NCI-H2227 (cell line): ENCODE measurements at regions not wholly inside any gene's neighbourhood (a gene's known extent, or its start where the extent isn't known, plus 50 kb on each side); places are given as distances from the start of the nearest gene placed in this dataset.
"Not testable (repeated sequence)": the region's sequence is repeated elsewhere in the genome, so short reads cannot be mapped to it uniquely, and the experiment has no call there.

Experiments
- DNase-seq: peaks from one replicate; lab custom pipeline; 2025; ENCODE audit not compliant: unreplicated experiment; lab: John Stamatoyannopoulos, UW

DNA sequence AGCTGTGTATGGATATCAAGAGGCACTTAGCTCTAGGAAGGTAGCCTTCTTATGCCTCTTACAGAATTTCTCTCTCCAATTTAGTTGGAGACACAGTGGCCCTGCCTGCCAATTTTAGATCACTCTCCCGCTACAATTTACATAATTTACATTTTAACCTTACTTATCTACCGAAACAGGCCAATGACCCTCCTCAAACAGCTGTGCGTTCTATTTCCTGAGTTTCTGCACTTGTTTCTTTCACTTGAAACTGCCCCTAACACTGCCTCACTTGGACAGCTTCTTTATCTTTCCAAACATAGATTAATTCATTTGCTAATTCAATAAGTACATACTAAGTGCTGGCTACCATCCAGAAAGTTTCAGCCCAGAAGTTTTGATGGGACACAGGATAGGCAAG is 52.9 kb upstream of the HDDC2 start:
- DNase-seq = no peak

DNA sequence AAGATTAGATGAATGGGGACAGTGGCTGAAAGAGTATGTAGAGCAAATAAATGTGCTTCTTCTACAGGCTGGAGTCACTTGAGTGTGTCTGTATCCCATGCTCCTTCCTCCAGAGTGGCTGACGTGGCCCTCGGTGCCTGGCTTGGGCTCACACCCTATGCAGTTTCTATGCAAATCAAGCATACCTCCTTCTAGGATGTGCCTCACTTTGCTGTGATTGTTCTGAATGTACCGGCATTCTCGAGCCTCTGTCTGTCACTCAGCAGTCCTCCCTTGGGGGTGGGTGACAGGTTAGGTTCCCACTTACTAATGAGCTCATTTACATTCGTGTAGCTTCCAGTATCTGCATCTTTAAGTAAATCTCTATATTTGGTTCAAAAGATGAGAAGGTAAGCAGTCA is 55.1 kb upstream of the HDDC2 start:
- DNase-seq = no peak

DNA sequence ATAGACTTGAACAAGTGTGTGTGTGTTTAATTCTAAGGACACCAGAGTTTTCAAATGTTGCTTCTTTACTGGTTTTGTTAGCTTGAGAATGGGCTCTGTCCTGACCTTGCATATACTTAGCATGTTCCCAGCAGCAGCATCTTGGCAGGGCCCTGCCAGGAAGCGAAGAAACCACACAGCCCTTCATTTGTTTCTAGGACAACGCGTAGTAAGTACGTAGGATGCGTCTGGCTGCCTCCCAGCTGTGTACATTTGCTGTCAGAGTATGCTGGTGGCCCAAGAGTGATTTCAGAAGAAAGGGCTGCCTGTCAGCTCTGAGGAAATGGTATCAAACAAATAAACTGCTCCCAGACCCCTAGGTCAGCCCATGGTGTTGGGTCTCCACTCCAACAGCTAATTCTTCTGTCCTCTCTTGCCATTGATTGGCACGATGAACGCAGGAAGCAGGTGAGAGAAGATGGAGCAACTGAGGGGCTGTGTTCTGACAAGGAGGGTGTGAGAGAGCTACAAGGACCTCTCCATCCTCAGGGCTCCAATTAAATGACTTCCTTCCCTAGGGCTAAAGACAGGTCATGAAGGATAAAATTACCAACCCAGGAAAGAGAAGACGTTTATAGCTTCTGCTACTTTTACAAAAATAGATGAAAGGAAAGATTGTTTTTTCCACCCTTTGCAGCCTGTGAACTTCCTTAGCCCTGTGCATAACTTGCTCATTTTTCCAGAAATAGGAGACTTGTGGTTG is 55.9 kb upstream of the HDDC2 start:
- DNase-seq = peak; percentile 49

DNA sequence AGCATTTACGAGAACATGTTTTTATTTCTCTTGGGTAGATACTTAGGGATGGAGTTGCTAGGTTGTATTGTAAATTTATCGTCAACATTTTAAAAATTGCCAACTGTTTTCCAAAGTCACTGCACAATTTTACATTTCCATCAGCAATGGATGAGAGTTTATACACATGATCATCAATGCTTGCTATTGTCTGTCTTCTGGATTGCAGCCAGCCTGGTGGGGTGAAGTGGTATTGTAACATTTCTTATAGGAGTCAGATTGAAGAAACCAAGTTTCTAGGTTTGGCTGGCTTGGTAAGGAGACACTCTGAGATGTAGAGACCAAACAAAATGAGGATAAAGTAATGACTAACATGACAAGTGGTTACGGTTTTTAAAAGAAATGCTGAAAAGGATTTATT is 57.1 kb upstream of the HDDC2 start:
- no peak for DNase-seq

DNA sequence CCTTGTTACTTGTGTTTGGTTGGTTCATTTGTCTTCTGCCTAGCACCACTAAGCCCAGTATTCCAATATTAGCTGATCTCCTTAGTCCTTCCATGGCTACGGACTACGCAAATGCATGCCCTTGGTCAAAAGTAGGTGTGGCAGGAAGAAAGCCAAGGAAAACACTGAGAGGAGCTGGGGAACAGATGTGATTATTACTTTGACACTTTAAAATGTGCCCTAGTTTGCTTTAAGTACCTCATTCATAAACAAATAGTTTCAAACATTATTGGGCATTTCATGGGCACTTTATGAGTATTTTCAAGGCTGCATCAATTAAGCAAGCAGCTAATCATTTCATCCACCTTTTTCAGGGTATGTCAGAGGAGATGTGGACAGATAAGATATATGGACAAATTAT is 60.1 kb upstream of the HDDC2 start:
- no peak for DNase-seq

DNA sequence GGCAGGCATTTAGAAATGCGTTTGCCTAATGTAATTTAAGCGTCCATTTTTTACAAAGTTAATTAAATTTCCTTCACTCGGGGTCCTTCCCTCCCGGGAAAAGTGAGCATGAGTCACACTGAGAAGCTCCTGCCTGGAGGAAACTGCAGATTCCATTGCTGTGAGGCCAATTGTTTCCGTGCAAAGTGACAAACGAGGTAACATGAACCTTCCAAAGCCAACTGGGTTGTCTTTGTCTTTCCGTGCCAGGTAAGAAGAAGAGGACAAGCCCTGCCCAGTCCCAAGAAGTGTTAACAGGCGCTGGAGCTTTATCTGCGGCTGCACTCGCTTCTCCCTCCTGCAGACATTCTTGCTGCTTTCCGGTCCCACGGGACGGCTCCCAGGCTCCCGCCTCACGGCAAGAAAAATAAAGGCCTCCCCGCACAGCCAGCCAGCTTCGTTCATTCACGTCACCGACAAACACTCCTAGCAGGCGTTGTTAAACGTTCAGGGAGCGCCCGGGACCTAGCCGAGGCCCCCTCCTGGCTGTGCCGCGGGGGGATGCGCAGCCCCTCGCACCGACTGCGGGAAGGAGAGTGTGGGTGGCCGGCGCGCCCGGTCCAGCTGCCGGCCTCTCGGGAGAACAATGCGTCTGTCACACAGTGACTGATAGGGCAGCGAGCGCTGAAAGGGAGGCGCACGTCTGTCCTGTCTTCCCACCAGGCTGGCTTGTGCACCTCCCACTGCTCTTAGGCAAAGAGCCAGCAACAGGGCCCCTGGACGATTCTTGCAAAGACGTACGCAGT is 61.5 kb upstream of the HDDC2 start:
- peak; percentile 74 for DNase-seq

DNA sequence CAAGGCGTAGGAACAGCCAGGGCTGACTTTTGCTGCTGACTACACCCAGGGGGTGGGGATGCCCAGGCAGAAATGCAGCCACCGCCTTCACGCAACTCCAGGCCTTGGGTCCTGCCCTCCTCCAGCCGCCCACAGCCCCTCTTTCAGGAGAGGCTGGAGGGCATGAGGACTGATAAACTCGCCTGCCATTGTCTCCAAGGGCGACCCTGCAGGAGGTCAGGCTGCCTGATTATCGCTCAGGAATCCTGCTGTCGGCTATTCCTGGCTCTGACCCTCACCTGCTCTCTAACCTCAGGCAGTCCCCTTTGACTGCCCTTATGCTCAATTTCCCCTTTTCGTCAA is 62.0 kb upstream of the HDDC2 start:
- DNase-seq = no peak

DNA sequence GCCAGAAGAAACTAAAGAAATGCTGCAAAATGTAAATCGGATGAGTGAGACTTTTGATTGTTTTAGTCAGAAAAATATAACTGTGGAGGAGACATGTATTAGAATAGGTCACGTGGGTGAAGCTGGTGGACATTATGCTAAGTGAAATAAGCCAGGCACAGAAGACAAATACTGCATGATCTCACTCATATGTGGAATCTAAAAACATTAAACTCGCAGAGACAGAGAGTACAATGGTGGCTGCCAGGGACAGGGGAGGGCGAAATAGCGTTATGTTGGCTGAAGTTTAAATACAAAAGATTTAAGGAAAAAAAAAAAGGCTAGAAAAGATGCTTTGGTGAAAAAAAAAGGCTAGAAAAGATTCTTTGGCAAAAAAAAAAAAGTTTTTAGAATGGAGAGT is 63.5 kb upstream of the HDDC2 start:
- no peak for DNase-seq

DNA sequence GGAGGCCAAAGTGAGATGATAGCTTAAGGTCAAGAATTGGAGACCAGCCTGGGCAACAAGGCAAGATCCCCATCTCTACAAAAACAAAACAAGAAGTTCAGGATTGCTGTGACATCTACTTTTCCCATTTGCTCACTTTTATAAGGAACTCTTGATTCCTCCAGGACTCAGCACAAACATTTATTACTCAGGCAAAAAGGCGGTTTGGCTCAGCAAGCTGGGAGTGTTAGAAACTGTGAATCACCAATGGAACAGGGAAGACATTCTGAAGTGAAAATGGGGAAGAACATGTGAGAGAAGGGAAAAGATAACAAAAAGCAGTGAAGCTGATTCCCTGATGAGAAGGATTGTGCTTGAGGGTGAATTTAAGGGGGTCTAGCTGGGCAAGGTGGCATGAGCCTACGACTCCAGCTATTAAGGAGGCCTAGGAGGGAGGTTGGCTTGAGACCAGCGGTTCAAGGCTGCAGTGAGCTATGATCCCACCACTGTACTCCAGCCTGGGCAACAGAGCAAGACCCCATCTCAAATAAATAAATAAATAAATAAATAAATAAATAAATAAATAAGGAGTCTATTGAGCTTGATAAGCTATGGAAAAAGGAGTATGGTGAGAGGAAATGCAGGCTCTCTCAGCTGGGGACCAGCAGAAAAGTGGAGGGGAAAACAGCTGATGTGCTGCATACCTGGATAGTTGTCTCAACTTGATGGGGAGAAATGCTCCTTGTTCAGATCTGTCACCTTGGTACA is 65.4 kb upstream of the HDDC2 start:
- no peak for DNase-seq

DNA sequence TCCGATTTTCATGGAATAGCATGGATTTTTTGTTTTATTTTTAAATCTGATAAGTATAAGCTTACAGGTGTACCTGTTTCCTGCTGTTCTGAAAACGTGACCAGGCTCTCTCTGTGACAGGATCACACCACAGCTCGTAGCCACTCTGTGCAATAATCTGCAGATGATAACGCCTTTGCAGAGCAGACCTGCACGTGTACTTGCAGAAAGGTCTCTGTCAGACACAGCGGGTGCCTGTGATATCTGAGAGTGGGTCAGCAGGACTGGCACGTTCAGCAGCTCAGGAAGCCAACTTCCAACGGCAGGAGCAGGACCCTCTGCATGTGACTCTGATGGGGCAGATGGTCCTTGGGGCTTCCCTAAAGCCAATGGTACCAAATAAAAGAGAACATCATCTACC is 68.6 kb upstream of the HDDC2 start:
- no peak for DNase-seq

DNA sequence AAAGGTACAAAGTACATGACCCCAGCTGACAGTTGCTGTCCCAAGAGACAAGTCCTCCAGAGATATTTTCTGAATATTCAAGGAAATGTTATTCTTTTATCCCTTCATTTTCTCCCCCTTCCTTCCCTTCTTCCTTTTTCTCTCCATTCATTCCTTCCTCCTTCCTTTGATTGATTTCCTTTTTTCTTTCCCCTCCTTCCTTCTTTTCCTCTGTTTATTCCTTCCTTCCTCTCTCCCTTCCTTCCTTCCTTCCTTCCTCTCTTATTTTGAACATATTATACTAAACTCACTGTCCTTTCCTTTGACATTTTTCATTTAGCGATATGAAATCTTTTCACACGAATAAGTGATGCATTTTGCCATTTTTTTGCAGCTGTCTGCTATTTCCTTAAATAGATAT is 73.2 kb upstream of the HDDC2 start:
- no peak for DNase-seq

DNA sequence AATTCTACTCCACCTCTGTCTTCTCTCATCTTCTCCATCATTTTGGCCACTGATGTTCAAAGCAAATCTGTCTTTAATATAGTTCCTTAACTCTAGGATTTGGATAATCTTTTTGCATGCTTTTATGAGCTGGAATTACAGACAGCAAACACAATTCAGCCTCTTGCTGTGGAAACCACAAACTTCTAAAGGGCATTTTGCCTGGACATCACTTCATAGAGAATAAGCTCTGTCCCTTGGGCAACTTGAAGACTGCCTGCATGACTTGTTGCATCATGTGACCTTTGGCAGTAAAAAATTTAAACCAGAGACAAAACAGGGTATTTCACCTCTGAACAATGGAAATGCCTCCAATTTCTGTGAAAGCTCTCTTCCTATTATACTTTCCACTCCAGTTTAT is 74.1 kb upstream of the HDDC2 start:
- no peak for DNase-seq

DNA sequence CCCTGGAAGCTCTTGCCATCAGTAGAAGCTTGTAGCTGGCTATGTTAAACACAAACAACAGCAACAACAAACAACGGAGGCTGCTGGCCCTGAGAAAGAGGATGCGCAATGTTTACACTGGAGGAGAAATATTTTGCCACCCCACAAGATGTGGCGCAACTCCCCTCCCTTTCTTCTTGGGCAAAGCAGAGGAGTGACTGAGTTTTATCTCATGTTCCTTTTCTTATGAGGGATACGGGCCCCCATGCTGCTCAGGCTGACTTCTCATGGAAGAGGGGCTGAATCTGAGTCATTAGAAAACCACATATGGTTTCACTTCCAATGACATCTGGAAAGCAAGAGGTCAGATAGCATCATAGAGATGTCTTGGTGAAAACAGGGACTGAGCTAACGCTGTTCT is 75.9 kb upstream of the HDDC2 start:
- no peak for DNase-seq

DNA sequence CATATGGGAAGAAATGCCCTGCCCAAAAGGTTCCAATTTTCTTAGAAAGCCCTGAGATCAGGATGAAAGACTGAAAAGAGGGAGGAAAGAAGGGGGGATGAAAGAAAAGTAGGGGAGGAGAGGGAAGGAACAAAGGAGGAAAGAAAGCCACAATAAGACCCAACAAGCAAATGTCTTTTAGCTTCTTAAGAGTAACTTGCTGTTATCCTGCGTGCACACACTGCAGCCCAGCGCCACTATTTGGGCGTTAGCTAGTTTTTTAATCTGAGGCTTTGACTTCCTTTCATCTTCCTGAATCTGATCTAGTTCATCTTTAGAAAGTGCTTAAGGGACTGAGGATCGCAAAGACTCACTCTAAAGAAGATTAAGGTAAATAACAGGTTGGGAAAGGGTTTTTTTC is 77.4 kb upstream of the HDDC2 start:
- no peak for DNase-seq

DNA sequence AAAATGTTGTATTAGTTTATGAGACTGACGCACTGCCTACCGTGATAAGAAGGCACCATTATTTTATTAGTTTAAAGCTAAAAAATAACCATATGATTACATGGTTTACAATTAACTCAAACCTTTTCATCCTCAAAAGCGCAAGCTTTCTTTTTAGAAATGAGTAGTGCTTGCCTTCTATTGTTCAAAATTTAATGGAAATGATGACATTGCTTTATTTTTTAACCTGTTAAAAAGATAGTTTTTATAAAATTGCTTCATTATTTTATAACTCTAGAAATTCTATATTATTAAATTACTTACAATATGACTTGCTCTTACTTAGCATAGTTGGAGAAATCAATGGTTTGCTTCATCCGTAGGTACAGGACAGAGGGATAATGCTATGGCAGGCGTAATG is 78.7 kb upstream of the HDDC2 start:
- no peak for DNase-seq

DNA sequence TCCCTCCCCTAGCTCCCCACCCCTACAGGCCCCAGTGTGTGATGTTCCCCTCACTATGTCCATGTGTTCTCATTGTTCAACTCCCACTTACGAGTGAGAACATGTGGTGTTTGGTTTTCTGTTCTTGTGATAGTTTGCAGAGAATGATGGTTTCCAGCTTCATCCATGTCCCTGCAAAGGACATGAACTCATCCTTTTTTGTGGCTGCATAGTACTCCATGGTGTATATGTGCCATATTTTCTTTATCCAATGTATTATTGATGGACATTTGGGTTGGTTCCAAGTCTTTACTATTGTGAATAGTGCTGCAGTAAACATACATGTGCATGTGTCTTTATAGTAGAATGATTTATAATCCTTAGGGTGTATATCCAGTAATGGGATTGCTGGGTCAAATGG is 84.6 kb upstream of the HDDC2 start:
- not testable (repeated sequence) for DNase-seq

DNA sequence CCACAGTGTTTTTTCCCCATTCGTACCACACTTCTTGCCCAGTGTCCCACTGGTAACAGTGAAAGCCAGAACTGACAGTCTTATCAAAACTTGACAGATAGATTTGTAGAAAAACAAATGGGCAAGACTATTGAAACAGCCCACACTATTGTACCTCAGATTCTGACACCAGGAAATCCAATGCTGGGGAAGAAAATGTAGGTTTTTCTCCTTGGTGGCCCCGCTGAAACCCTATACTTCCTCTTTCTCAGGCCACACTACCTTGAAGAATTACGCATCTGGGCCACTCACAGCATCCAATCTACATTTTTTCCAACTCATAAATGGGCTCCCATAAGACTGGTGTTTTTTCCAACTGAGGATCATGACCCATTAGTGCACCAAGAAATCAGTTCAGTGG is 90.9 kb upstream of the HDDC2 start:
- no peak for DNase-seq

DNA sequence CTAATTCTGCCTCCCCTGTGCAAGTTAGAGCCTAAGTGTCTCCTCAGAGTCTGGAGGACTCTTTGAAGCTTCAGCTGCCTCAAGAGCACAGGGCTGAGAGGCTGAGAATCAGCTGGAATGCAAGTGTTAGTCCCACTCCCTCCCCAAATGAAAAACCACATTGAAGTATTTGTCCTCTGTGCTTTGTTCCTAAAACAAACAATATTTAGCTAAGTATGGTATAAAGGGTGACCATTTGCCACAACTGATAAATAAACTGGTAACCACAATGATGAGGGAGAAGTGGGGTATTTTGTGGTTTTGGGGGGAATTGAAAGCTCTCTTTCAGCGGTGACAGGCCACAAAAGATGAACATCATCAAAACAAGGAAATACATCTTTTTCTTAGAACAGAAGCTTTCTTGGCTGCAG is 91.7 kb upstream of the HDDC2 start:
- DNase-seq = no peak

DNA sequence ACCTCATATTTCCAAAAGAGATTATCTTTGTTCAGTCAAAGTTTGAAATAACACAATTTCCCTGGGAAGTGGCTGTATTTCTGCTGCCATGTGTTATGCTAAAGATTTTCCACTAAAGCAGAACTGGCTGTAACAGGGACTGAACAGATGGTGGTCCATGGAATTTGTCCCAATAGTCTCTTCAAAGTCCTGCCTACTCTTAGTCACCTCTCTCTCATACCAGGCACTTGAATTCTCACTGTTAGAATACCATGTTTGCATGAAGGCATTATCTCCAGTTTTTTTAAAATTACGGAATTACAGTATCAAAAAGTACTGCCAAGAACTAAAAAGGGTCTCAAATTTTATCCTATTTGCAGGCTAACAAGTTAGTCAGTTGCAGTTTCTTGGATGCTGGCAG is 105.0 kb upstream of the HDDC2 start:
- no peak for DNase-seq

DNA sequence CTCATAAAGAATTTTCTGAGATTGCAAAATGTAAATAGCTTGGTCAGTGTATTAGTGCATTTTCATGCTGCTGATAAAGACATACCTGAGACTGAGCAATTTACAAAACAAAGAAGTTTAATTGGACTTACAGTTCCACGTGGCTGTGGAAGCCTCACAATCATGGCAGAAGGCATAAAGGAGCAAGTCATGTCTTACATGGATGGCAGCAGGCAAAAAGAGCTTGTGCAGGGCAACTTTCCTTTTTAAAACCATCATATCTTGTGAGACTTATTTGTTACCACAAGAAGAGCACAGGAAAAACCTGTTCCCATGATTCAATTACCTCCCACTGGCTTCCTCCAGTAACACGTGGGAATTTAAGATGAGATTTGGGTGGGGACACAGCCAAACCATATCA is 112.7 kb upstream of the HDDC2 start:
- no peak for DNase-seq

DNA sequence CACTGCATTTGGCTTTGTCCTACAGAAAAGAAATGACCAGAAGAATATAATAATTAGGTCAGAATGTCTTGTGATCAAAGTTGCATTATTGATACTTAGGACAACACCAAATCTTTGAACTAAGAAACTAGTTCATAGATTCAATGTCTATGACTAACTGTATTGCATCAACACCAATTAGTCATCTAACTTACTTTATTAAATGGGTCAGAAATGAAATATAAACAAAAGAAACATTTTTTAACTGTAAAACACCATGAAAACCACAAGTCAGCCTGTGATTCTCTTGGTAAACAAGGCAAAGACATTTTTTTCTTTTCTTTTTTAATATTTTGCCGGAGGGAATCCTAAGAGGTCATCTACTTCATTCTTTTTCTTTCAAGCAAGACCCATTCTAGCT is 114.1 kb upstream of the HDDC2 start:
- no peak for DNase-seq

DNA sequence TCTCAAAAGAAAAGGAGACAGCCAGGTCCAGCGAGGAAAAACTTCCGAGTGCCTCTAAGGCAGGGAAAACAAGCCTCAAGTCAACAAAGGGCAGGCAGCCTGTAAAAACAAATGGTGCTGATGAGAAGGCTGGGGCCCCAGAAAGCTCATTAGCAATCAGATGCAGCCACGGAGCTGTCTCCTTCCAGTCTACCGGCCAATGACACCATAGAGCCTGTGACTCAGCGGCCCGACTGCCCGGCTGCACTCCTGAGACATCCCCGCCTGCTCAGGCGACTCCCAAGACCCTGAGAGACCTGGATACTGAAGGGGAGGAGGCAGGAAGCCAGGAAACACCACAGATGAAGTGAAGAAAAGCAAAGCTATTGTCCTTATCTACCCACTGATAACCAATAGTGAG is 120.1 kb upstream of the HDDC2 start:
- peak; percentile 0 for DNase-seq
